ENCODE measurements at regions not wholly inside any gene's neighbourhood (a gene's known extent, or its start where the extent isn't known, plus 50 kb on each side); places are given as distances from the start of the nearest gene placed in this dataset.

DNA sequence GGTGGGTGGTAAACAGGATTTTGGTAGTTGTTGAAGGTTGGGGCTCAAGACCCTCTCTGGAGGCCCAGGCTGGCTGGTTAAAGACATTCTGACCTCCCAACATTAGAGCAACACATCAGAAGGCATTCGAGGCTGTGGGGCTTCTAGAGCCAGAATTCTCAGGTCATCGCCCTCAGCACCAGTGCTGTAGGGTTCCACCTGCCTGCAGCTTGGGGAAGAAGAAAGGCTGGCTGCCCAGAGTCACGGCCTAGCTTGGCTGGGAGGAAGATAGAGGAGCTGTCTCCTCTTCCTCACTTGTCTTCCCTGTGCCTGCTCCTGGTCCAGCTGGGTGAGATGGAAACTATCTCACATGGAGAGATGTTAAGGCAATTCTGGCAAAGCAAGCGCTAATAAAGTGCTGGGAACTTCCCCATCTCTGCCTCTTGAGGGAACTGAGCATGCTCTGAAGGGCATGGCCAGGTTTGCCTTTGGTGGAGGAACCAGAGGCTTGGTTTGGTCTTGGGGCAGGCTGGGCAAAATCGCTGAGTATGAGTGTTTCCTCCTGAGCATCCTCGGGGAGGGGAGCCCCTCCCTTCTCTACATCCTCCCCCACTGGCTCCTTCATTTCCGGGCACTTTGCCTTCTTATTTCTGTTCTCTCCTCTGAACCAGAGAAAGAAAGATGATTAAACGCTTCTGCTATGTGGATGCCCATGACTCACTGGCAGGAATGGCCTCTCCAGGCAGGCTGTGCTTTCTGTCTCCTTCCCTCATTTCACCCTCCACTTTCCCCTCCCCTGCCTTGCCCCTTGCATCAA, 509.0 kb upstream of the PODXL start:
- peak; percentile 83 for DNase-seq (ENCODE audit: low spot score)
- Histone ChIP-seq H3K27me3 (no peaks in the 10 kb centered on the region), H3K27ac (peak overlapping the region; percentile 73 to 84), H3K4me3 (no peak overlapping the region), H3K36me3 (no peaks in the 10 kb centered on the region), H3K9me3 (no peaks in the 10 kb centered on the region), H3K4me1 (peaks cover 0 to 28% of the 10 kb centered on the region in 2 donors)
- TF ChIP-seq, protein P1, sequence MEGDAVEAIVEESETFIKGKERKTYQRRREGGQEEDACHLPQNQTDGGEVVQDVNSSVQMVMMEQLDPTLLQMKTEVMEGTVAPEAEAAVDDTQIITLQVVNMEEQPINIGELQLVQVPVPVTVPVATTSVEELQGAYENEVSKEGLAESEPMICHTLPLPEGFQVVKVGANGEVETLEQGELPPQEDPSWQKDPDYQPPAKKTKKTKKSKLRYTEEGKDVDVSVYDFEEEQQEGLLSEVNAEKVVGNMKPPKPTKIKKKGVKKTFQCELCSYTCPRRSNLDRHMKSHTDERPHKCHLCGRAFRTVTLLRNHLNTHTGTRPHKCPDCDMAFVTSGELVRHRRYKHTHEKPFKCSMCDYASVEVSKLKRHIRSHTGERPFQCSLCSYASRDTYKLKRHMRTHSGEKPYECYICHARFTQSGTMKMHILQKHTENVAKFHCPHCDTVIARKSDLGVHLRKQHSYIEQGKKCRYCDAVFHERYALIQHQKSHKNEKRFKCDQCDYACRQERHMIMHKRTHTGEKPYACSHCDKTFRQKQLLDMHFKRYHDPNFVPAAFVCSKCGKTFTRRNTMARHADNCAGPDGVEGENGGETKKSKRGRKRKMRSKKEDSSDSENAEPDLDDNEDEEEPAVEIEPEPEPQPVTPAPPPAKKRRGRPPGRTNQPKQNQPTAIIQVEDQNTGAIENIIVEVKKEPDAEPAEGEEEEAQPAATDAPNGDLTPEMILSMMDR (IDR thresholded peaks at IDR 0.05): no peak

DNA sequence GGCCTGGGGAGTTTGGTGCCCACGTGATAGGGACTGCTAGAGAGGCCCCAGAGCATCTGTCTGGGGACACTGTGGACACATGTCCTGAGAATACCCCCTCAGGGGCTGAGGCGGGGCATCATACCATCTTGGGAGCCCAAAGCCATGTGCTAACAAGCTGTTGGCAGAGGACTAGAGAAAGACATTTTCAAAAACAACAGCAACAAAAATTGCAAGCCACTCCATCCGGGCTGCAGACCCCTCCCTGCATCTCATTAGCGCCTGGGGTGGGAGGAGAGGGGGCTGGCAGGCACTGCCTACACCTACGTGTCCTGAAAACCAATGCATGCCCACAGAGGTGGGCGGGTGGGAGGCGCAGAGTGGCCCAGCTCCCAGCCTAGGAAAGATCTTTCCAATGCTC, 507.4 kb upstream of the PODXL start:
- Histone ChIP-seq H3K27ac (no peak overlapping the region), H3K4me1 (peaks cover 0 to 28% of the 10 kb centered on the region in 2 donors), H3K9me3 (no peaks in the 10 kb centered on the region), H3K27me3 (no peaks in the 10 kb centered on the region), H3K4me3 (no peak overlapping the region), H3K36me3 (no peaks in the 10 kb centered on the region)
- no peak for DNase-seq (ENCODE audit: low spot score)
- TF ChIP-seq, protein P1 (IDR thresholded peaks at IDR 0.05): no peak

DNA sequence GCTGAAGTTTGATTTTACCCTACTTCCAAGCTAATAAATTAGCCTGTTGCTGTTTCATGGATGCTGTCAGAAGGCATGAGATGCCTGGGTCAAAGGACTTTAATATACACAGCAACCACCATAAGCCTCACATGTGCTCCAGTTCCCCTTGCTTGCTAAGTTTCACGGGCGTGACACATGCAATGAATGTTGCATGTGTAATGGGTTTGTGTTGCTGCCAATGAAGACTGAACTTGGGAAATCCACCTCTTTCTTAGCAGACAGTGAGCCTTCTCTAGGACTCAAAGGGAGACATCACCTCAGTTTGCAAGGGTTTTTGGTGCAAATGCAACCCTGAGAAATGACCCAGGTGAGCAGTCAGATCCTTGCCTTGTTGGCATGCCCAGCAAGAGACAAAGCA, 505.5 kb upstream of the PODXL start:
- Histone ChIP-seq H3K9me3 (no peaks in the 10 kb centered on the region), H3K27me3 (no peaks in the 10 kb centered on the region), H3K4me1 (peaks cover 0 to 20% of the 10 kb centered on the region in 2 donors), H3K27ac (no peak overlapping the region), H3K36me3 (no peaks in the 10 kb centered on the region), H3K4me3 (no peak overlapping the region)
- no peak for DNase-seq (ENCODE audit: low spot score)
- TF ChIP-seq, protein P1 (IDR thresholded peaks at IDR 0.05): no peak

DNA sequence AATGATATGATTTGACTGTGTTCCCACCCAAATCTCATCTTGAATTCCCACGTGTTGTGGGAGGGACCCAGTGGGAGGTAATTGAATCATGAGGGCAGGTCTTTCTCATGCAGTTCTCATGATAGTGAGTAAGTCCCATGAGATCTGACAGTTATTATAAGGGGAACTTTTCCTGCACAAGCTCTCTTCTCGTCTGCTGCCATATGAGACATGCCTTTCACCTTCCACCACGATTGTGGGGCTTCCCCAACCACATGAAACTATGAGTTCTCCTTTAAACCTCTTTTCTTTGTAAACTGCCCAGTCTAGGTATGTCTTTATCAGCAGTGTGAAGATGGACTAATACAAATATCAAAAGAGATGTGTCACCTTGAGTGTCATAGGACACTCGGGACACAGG, 502.7 kb upstream of the PODXL start:
- no peak for DNase-seq (ENCODE audit: low spot score)
- peaks cover 0 to 4% of the 10 kb centered on the region in 2 donors for H3K4me1 ChIP-seq

DNA sequence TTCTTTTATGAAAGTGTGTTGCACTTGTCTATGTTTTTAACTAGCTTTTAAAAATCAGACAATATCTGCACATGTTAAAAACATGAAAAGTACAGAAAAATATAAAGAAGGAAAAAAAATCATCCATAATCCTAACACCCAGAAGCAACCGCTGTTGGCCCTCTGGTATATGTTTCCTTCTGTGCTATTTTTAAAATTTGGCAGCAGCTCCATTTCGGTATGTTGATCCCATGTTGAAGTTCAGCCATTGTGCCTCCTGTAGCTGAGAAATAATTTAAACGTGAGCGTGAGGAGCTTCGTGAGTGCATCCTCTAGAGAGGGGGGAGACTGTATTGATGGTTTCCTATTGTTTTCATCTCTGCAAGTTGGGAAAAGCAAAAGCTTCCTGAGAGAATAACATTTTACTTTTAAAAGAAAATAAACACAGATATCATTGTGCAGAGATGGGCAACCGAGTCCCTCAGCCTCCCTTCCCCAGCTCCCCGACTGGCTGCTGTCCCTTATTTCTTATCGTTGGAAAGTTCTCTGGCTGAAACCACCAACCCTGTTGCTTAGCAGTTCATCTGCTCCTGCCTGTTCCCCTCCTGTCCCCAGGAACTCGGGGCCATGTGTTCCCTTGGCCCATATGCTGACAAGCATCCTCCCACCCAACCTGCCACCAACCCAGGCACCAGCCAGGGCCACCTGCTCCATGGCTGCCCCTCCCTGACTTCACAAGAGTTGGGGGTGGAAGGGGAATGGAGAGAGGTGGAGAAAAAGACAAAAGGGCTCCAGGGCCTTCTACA, 499.1 kb upstream of the PODXL start:
- Histone ChIP-seq H3K27me3 (no peaks in the 10 kb centered on the region), H3K27ac (no peak overlapping the region), H3K4me3 (no peak overlapping the region), H3K36me3 (no peaks in the 10 kb centered on the region), H3K9me3 (no peaks in the 10 kb centered on the region), H3K4me1 (peaks cover 0 to 4% of the 10 kb centered on the region in 2 donors)
- TF ChIP-seq, protein P1 (IDR thresholded peaks at IDR 0.05): no peak
- no peak for DNase-seq (ENCODE audit: low spot score)

More for the DNA sequence above, 502.7 kb upstream of the PODXL start:
- TF ChIP-seq, protein P1 (IDR thresholded peaks at IDR 0.05): no peak
- Histone ChIP-seq H3K27ac (no peak overlapping the region), H3K4me3 (no peak overlapping the region), H3K36me3 (no peaks in the 10 kb centered on the region), H3K9me3 (no peaks in the 10 kb centered on the region), H3K27me3 (no peaks in the 10 kb centered on the region)

Measured in right atrium auricular region (tissue), 2 donors.